ENCODE measurements at regions not wholly inside any gene's neighbourhood (a gene's known extent, or its start where the extent isn't known, plus 50 kb on each side); places are given as distances from the start of the nearest gene placed in this dataset.
A peak's percentile ranks its signal among the peaks of the same experiment; 100 is the strongest.
"Not testable (repeated sequence)": the region's sequence is repeated elsewhere in the genome, so short reads cannot be mapped to it uniquely, and the experiment has no call there.

DNA sequence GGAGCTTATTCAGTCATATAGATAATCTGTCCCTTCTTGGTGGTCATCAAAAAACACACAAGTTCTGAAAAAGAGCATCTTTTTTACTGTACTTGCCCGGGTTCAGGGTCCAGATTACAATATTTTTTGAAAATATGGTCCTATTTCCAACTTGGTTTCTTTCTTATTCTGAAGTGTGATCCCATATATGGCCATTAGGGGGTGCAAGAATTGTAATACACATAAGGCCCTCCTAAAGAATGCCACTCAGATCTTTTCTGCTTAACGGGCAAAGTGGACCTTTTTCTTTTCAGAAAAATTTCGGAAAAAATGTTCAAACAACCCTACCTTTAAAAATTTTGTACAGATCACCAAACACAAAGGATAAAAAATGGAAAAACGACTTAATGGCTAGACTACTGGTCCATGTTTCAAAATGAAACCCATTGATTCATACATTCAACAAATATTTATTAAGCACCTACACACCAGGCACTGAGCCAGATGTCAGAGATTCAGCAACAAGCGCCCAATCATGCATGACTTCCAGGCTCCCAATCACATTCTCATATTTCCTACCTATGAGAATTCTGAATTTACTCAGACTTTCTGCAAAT, 102.0 kb upstream of the MYRIP start (continued):
- peak in 1 of 2 experiments; percentile 78; a peak in 1 of 4 replicates for TF ChIP-seq SRF (CRISPR knock-in tag; IDR thresholded peaks at IDR 0.05)
- TF ChIP-seq HEY1 (CRISPR knock-in tag; IDR thresholded peaks at IDR 0.05; ENCODE audit: borderline replicate concordance) = no peak
- no peak for TF ChIP-seq ZNF436 (CRISPR knock-in tag; IDR thresholded peaks at IDR 0.05)
- TF ChIP-seq, protein P1, sequence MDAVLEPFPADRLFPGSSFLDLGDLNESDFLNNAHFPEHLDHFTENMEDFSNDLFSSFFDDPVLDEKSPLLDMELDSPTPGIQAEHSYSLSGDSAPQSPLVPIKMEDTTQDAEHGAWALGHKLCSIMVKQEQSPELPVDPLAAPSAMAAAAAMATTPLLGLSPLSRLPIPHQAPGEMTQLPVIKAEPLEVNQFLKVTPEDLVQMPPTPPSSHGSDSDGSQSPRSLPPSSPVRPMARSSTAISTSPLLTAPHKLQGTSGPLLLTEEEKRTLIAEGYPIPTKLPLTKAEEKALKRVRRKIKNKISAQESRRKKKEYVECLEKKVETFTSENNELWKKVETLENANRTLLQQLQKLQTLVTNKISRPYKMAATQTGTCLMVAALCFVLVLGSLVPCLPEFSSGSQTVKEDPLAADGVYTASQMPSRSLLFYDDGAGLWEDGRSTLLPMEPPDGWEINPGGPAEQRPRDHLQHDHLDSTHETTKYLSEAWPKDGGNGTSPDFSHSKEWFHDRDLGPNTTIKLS (IDR thresholded peaks at IDR 0.05; ENCODE audit: borderline replicate concordance, low read depth) = no peak
- no peak for TF ChIP-seq TARDBP (IDR thresholded peaks at IDR 0.05)
- TF ChIP-seq MTF1 (CRISPR knock-in tag; IDR thresholded peaks at IDR 0.05; ENCODE audit: borderline replicate concordance) = no peak
- no peak for TF ChIP-seq ILF3 (IDR thresholded peaks at IDR 0.05; ENCODE audit: borderline replicate concordance)

DNA sequence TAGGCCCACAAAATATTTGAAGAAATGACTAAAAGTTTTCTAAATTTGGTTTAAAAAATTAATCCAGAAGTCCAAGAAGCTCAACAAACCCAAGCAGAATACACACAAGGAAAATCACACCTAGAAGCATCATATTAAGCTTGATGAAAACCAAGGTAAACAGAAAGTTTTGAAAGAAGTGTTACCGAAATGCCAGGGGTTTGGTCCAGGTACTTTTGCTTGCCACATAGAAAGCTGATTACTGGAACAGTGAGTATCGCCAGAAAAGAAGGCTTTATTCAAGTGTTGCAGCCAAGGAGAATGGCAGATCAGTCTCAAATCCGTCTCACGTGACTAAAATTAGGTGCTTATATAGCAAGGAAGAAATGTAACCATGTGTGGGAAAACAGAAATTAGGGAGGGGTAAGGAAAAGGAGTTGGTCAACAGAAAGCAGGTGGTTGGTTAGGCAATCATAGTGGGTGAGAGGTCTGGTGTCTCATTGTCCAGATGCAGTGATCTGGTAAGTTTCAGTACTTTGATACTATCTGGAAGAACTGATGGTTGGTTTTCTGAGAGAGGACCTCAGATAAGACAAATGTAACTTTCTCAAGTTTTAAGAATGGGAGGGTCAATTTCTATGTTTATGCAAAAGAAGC, 96.9 kb upstream of the MYRIP start:
- in situ Hi-C loops (cut with MboI) (no loop called here), intact Hi-C loops (cut with micrococcal nuclease) (no loop called here)
- Histone ChIP-seq H2AFZ (ENCODE audit: low read depth, low read length) (no peak overlapping the region), H3K4me3 (no peak overlapping the region), H3K27me3 (ENCODE audit: control insufficient read depth in 2 of 2, insufficient read depth in 2 of 2, low read length in 2 of 2) (no peaks in the 10 kb centered on the region), H3K79me2 (ENCODE audit: control insufficient read depth, insufficient read depth, low read length) (no peaks in the 10 kb centered on the region), H3K9me3 (replicated peaks; ENCODE audit: control insufficient read depth, insufficient read depth, low read depth, low read length) (no peaks in the 10 kb centered on the region), H3K9me1 (ENCODE audit: control insufficient read depth, insufficient read depth, low read length) (no peaks in the 10 kb centered on the region), H3K4me2 (ENCODE audit: insufficient read depth, low read length) (no peak overlapping the region), H3K9ac (ENCODE audit: insufficient read depth in 1 of 2, low read depth in 2 of 2, low read length in 2 of 2) (no peak overlapping the region), H4K20me1 (replicated peaks; ENCODE audit: control insufficient read depth, insufficient read depth, low read length) (no peaks in the 10 kb centered on the region), H3K4me1 (replicated peaks in 1 of 2; ENCODE audit: control insufficient read depth in 2 of 2, insufficient read depth in 2 of 2, low read length in 2 of 2) (no peaks in the 10 kb centered on the region), H3K27ac (ENCODE audit: extremely low read depth, low read depth, low read length) (no peak overlapping the region), H3K36me3 (ENCODE audit: control insufficient read depth, insufficient read depth, low read length) (no peaks in the 10 kb centered on the region)
- POLR2A ChIA-PET = interaction anchor here (0.6 kb wide), 1 partner anchor 339 kb away, joined by 3 read pairs; no protein-coding TSS in a partner anchor
- BruUV-seq (replicated peaks) = no TSS peak
- ATAC-seq = no peak
- 13% methylated on average over 4 of the region's 4 CpGs for WGBS (ENCODE audit: insufficient coverage, low coverage, missing lambda C conversion rate)
- TF ChIP-seq NUFIP1 (IDR thresholded peaks at IDR 0.05; ENCODE audit: partially characterized antibody) (no peak), BHLHE40 (IDR thresholded peaks at IDR 0.05; ENCODE audit: low read length) (0 out of 2 replicates have a peak, but pooled peaks have one; percentile 6)
- TF ChIP-seq, protein P2, sequence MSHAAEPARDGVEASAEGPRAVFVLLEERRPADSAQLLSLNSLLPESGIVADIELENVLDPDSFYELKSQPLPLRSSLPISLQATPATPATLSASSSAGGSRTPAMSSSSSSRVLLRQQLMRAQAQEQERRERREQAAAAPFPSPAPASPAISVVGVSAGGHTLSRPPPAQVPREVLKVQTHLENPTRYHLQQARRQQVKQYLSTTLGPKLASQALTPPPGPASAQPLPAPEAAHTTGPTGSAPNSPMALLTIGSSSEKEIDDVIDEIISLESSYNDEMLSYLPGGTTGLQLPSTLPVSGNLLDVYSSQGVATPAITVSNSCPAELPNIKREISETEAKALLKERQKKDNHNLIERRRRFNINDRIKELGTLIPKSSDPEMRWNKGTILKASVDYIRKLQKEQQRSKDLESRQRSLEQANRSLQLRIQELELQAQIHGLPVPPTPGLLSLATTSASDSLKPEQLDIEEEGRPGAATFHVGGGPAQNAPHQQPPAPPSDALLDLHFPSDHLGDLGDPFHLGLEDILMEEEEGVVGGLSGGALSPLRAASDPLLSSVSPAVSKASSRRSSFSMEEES (CRISPR knock-in tag; IDR thresholded peaks at IDR 0.05) = peak; percentile 72
- DNase-seq (ENCODE audit: extremely low read depth in 1 of 4, low spot score in 3 of 4) = no peak
- no peak for FAIRE-seq
- CTCF ChIA-PET (ENCODE audit: low intra/inter-chr PET ratio) = interaction anchor here (0.6 kb wide), 1 partner anchor 267 kb away, joined by 3 read pairs; no protein-coding TSS in a partner anchor

DNA sequence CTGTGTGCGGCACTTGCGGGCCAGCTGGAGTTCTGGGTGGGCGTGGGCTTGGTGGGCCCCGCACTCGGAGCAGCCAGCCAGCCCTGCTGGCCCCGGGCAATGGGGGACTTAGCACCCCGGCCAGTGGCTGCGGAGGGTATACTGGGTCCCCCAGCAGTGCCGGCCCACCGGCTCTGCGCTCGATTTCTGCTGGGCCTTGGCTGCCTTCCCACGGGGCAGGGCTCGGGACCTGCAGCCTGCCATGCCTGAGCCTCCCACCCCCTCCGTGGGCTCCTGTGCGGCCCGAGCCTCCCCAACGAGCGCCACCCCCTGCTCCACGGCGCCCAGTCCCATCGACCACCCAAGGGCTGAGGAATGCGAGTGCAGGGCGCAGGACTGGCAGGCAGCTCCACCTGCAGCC, 96.1 kb upstream of the MYRIP start:
- FAIRE-seq; H4K20me1 ChIP-seq (replicated peaks; ENCODE audit: control insufficient read depth, insufficient read depth, low read length); CTCF ChIA-PET (ENCODE audit: low intra/inter-chr PET ratio); H3K4me3 ChIP-seq; H3K9me3 ChIP-seq (replicated peaks; ENCODE audit: control insufficient read depth, insufficient read depth, low read depth, low read length); H3K27me3 ChIP-seq (ENCODE audit: control insufficient read depth in 2 of 2, insufficient read depth in 2 of 2, low read length in 2 of 2); DNase-seq (ENCODE audit: extremely low read depth in 1 of 4, low spot score in 3 of 4); intact Hi-C loops (cut with micrococcal nuclease); H3K36me3 ChIP-seq (ENCODE audit: control insufficient read depth, insufficient read depth, low read length); H3K4me1 ChIP-seq (replicated peaks in 1 of 2; ENCODE audit: control insufficient read depth in 2 of 2, insufficient read depth in 2 of 2, low read length in 2 of 2); in situ Hi-C loops (cut with MboI); H3K4me2 ChIP-seq (ENCODE audit: insufficient read depth, low read length); BruUV-seq (replicated peaks); ATAC-seq; H3K9me1 ChIP-seq (ENCODE audit: control insufficient read depth, insufficient read depth, low read length); H3K27ac ChIP-seq (ENCODE audit: extremely low read depth, low read depth, low read length); POLR2A ChIA-PET; H3K9ac ChIP-seq (ENCODE audit: insufficient read depth in 1 of 2, low read depth in 2 of 2, low read length in 2 of 2); H2AFZ ChIP-seq (ENCODE audit: low read depth, low read length); H3K79me2 ChIP-seq (ENCODE audit: control insufficient read depth, insufficient read depth, low read length): not testable (repeated sequence)
- 41% methylated on average over 11 of the region's 24 CpGs for WGBS (ENCODE audit: insufficient coverage, low coverage, missing lambda C conversion rate)

All from K562 (cell line).